HG02973 (cell line): ENCODE measurements at regions not wholly inside any gene's neighbourhood (a gene's known extent, or its start where the extent isn't known, plus 50 kb on each side); places are given as distances from the start of the nearest gene placed in this dataset.
"Not testable (repeated sequence)": the region's sequence is repeated elsewhere in the genome, so short reads cannot be mapped to it uniquely, and the experiment has no call there.

Experiments used
- ATAC-seq: cut with Tn5 transposase; IDR thresholded peaks from one replicate; pipeline ENCODE4 v1.9.1; 2021; ENCODE audit warnings: moderate library complexity; ENCODE audit not compliant: unreplicated experiment

- ATAC-seq: no peak
Observed at GRCh38 chr2:63737081-63737751, 104.5 kb upstream of the UGP2 start.

- no peak for ATAC-seq
Observed at GRCh38 chr2:63738019-63738418, 103.7 kb upstream of the UGP2 start.

GRCh38 chr2:63739180-63739579 lies 102.5 kb upstream of the UGP2 start:
- not testable (repeated sequence) for ATAC-seq

GRCh38 chr2:63740020-63740419 lies 101.7 kb upstream of the UGP2 start:
- no peak for ATAC-seq

- no peak for ATAC-seq
Observed at GRCh38 chr2:63740943-63741342, 100.8 kb upstream of the UGP2 start.

- no peak for ATAC-seq
Observed at GRCh38 chr2:63741884-63742579, 99.7 kb upstream of the UGP2 start.

GRCh38 chr2:63742580-63742976 lies 99.1 kb upstream of the UGP2 start:
- no peak for ATAC-seq

- ATAC-seq: no peak
Observed at GRCh38 chr2:63743170-63743981, 98.3 kb upstream of the UGP2 start.

GRCh38 chr2:63743982-63744966 lies 97.4 kb upstream of the UGP2 start:
- no peak for ATAC-seq

GRCh38 chr2:63746548-63746947 lies 95.1 kb upstream of the UGP2 start:
- ATAC-seq: not testable (repeated sequence)

GRCh38 chr2:63751901-63752300 lies 89.8 kb upstream of the UGP2 start:
- ATAC-seq: no peak

- ATAC-seq: no peak
Observed at GRCh38 chr2:63755216-63755615, 86.5 kb upstream of the UGP2 start.

- no peak for ATAC-seq
Observed at GRCh38 chr2:63755965-63756364, 85.7 kb upstream of the UGP2 start.

GRCh38 chr2:63763391-63763941 lies 78.2 kb upstream of the UGP2 start:
- ATAC-seq: no peak

- no peak for ATAC-seq
Observed at GRCh38 chr2:63764630-63765029, 77.1 kb upstream of the UGP2 start.

GRCh38 chr2:63765117-63765516 lies 76.6 kb upstream of the UGP2 start:
- ATAC-seq: no peak

GRCh38 chr2:63767307-63767706 lies 74.4 kb upstream of the UGP2 start:
- ATAC-seq: no peak

- ATAC-seq: no peak
Observed at GRCh38 chr2:63768051-63768450, 73.6 kb upstream of the UGP2 start.

GRCh38 chr2:63769915-63770314 lies 71.8 kb upstream of the UGP2 start:
- no peak for ATAC-seq

GRCh38 chr2:63772061-63772460 lies 69.6 kb upstream of the UGP2 start:
- ATAC-seq: no peak
